ENCODE measurements at regions not wholly inside any gene's neighbourhood (a gene's known extent, or its start where the extent isn't known, plus 50 kb on each side); places are given as distances from the start of the nearest gene placed in this dataset.

DNA sequence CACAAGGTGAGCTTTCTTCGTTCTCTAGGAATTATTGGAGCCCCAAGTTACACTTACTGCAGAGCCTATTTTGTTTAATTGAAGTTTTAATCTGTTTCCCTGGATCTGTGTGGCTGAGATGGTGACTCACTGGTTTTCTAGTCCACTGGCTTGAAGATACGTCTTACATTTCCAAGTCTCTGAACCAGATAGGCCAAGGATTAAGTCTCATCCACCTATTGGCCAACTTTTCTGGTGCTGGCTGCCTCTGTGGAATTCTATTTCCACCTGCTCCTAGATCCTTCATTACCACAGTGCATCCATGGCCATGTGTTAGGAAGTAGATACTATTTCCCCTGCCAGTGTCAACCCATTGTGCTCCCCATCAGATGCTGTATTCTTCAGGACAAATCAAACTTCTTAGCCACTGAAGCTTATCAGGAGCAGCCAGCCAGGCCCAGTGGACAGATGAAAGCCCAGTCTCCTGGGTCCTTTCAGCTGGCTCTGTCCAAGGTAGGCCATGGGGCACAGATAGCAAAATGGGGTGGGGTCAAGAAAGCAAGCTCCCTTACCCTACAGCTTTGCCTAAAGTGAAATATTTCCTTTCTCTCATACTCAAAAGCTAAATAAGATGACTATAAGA, 198.8 kb upstream of the TCF4 start:
- Mint-ChIP-seq H3K27me3 (peaks cover 12% of the 10 kb centered on the region), H3K9me3 (ENCODE audit: low read depth) (no peaks in the 10 kb centered on the region), H3K4me1 (ENCODE audit: low read depth) (no peaks in the 10 kb centered on the region), H3K27ac (no peak overlapping the region), H3K36me3 (ENCODE audit: insufficient read depth) (no peaks in the 10 kb centered on the region), H3K4me3 (ENCODE audit: low read depth) (no peak overlapping the region)
- DNase-seq (ENCODE audit: low spot score, unreplicated experiment) = no peak
- TF ChIP-seq, protein P1, sequence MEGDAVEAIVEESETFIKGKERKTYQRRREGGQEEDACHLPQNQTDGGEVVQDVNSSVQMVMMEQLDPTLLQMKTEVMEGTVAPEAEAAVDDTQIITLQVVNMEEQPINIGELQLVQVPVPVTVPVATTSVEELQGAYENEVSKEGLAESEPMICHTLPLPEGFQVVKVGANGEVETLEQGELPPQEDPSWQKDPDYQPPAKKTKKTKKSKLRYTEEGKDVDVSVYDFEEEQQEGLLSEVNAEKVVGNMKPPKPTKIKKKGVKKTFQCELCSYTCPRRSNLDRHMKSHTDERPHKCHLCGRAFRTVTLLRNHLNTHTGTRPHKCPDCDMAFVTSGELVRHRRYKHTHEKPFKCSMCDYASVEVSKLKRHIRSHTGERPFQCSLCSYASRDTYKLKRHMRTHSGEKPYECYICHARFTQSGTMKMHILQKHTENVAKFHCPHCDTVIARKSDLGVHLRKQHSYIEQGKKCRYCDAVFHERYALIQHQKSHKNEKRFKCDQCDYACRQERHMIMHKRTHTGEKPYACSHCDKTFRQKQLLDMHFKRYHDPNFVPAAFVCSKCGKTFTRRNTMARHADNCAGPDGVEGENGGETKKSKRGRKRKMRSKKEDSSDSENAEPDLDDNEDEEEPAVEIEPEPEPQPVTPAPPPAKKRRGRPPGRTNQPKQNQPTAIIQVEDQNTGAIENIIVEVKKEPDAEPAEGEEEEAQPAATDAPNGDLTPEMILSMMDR (IDR thresholded peaks at IDR 0.05; ENCODE audit: unreplicated experiment) = no peak

DNA sequence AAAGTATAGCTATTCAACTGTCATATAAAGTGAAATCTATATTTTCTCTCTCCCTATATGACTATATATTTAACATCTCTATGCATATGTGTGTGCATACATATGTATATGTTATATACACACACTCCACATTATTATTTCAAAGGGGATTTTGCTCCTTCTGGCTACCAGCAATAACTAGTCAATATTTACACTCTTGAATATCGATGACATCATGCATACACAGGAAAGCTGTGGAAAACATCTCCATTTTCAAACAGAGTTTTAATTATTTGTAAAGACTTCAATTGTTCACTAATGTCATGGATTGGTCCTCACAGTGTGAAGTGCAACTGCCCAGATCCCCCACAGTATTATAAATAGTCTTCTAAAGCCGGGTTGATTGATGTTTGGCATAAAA, 195.9 kb upstream of the TCF4 start:
- no peak for DNase-seq (ENCODE audit: low spot score, unreplicated experiment)
- H3K4me3 Mint-ChIP-seq (ENCODE audit: low read depth) = no peak overlapping the region
- H3K36me3 Mint-ChIP-seq (ENCODE audit: insufficient read depth) = no peaks in the 10 kb centered on the region
- no peak overlapping the region for H3K27ac Mint-ChIP-seq
- TF ChIP-seq, protein P1 (IDR thresholded peaks at IDR 0.05; ENCODE audit: unreplicated experiment) = no peak
- no peaks in the 10 kb centered on the region for H3K9me3 Mint-ChIP-seq (ENCODE audit: low read depth)
- H3K4me1 Mint-ChIP-seq (ENCODE audit: low read depth) = peaks cover 6% of the 10 kb centered on the region
- H3K27me3 Mint-ChIP-seq = peaks cover 35% of the 10 kb centered on the region

DNA sequence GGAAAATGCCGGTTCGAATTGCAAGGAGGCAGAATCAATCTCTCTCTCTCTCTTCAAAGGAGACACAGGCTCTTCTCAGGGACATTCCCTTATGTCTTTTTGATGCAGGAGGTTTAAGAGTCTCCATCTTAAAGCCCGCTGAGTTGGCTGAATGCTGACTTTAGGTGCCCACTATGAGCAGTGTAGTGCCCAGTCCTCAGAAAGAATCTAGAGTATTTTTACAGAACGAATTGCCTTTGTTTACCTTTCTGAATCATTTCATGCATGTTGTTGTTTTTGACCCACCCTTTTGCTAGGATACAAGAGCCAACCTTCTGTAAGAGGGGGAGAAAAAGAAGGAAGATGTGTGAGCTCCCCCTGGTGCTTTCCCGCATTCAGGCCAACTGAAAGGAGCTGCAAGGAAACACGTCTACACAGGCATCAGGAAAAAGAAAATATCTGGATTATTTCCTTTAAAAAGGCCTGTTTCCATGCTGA, 193.5 kb upstream of the TCF4 start:
- Mint-ChIP-seq H3K9me3 (ENCODE audit: low read depth) (no peaks in the 10 kb centered on the region), H3K36me3 (ENCODE audit: insufficient read depth) (no peaks in the 10 kb centered on the region), H3K4me1 (ENCODE audit: low read depth) (peaks cover 6% of the 10 kb centered on the region), H3K4me3 (ENCODE audit: low read depth) (no peak overlapping the region), H3K27ac (no peak overlapping the region), H3K27me3 (peaks cover 59% of the 10 kb centered on the region)
- TF ChIP-seq, protein P1 (IDR thresholded peaks at IDR 0.05; ENCODE audit: unreplicated experiment) = peak; percentile 69
- DNase-seq (ENCODE audit: low spot score, unreplicated experiment) = no peak

DNA sequence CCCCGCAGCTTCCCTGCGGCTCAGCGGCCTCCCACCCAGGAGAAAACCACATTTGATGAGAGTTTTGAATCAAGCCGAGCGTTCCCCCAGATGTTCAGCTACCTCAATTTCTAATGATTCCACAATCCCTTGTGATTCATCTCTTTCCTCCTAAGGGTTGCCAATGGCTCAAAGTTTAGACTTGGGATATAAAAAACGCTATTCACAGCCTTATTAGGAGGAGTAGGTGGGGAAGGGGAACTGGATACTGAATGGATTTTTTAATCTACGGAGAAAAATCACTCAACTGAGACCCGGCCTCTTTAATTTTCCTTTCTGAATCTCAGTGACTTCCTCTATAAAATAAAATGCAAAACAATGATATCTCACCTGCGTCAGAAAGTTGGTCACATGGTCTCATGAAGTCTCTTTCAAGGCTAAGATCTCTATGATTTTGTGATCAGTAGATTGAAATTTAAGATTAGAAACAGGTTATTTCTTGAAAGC, 192.6 kb upstream of the TCF4 start:
- H3K27me3 Mint-ChIP-seq = peaks cover 64% of the 10 kb centered on the region
- DNase-seq (ENCODE audit: low spot score, unreplicated experiment) = no peak
- H3K27ac Mint-ChIP-seq = no peak overlapping the region
- H3K4me3 Mint-ChIP-seq (ENCODE audit: low read depth) = peak overlapping the region; percentile 44
- TF ChIP-seq, protein P1 (IDR thresholded peaks at IDR 0.05; ENCODE audit: unreplicated experiment) = peak; percentile 4
- no peaks in the 10 kb centered on the region for H3K9me3 Mint-ChIP-seq (ENCODE audit: low read depth)
- H3K36me3 Mint-ChIP-seq (ENCODE audit: insufficient read depth) = no peaks in the 10 kb centered on the region
- H3K4me1 Mint-ChIP-seq (ENCODE audit: low read depth) = peaks cover 6% of the 10 kb centered on the region

DNA sequence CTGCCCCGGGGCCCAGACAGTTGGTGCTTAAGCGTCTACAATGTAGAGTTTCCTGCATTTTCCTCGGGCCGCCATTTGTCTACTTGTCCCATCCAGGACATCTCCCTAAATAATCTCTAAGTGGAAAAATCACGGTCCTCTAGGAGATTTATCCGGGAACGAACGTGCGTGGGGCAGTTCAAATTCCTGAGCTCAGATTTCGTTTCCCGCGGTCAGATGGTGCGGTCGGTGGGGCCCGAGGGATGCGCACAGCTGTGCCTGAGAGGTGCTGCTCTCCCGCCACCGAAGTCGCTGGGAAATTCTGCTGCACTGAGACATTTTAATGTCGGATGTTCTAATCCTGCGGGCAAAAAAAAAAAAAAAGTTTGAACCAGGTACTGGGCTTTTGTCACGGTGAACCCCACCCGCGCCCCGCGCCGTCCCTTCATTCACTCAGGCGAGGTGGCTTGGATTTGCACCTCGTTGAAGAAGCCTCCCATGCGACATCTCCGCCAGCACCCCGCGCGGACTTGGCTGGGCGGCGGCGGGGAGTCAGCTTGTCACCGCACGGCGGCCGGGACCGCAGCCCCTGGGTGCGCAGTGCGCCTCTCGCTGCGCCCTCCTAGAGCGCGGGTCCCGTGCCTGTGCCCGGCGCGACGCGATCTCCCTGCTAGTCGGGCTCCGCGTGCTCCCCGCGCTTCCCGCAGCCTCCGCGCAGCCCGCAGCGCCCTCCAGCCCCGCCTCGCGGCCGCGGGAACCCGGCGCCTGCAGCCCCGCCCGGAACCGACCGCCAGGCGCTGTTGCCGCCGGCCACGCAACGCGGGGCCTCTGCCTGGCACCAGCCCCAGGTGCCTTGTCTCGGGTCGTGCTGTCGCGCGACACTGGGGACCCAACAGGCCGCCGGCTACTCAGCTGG, 191.9 kb upstream of the TCF4 start:
- Mint-ChIP-seq H3K27me3 (peaks cover 69% of the 10 kb centered on the region), H3K4me3 (ENCODE audit: low read depth) (peak overlapping the region; percentile 61), H3K9me3 (ENCODE audit: low read depth) (no peaks in the 10 kb centered on the region), H3K36me3 (ENCODE audit: insufficient read depth) (no peaks in the 10 kb centered on the region), H3K27ac (peak overlapping the region; percentile 45), H3K4me1 (ENCODE audit: low read depth) (peaks cover 6% of the 10 kb centered on the region)
- TF ChIP-seq, protein P1 (IDR thresholded peaks at IDR 0.05; ENCODE audit: unreplicated experiment) = peak; percentile 35
- DNase-seq (ENCODE audit: low spot score, unreplicated experiment) = peak; percentile 28

Measured in progenitor cell of endocrine pancreas (in vitro differentiated cells).